Spleen (tissue), 11 donors: ENCODE measurements at regions not wholly inside any gene's neighbourhood (a gene's known extent, or its start where the extent isn't known, plus 50 kb on each side); places are given as distances from the start of the nearest gene placed in this dataset.

ENCODE experiments used
- DNase-seq: peaks from one replicate; pipeline ENCODE4 v3.0.0-alpha.2; 2020
- H3K27ac ChIP-seq, 8 donors: fragments of 200-600 bp; sonication (generic) in 7 of 8; 1 replicate in 4 of 8; 2 replicates in 4 of 8; pipeline versions ENCODE4 v1.5.0 to v1.8.0; 2016 to 2021; ENCODE audit warnings: inconsistent platforms in 4 of 8, mild to moderate bottlenecking in 4 of 8, moderate library complexity in 1 of 8
- H3K27me3 ChIP-seq, 7 donors: fragments of 200-600 bp; sonication (generic) in 6 of 7; replicated peaks in 1 of 7; 1 replicate in 4 of 7; 2 replicates in 3 of 7; pipeline versions ENCODE4 v1.5.0 to v1.8.0; 2016 to 2021; ENCODE audit warnings: inconsistent platforms in 3 of 7, mild to moderate bottlenecking in 1 of 7
- H3K36me3 ChIP-seq, 6 donors: fragments of 200-600 bp; sonication (generic) in 5 of 6; 1 replicate in 4 of 6; 2 replicates in 2 of 6; pipeline versions ENCODE4 v1.5.0 to v1.8.0; 2016 to 2021; ENCODE audit warnings: inconsistent platforms in 2 of 6
- H3K4me1 ChIP-seq, 6 donors: fragments of 200-600 bp; sonication (generic) in 5 of 6; 1 replicate in 3 of 6; 2 replicates in 3 of 6; pipeline versions ENCODE4 v1.5.0 to v1.8.0; 2016 to 2021; ENCODE audit warnings: inconsistent platforms in 3 of 6
- H3K4me3 ChIP-seq, 8 donors: fragments of 200-600 bp; sonication (generic) in 7 of 8; 1 replicate in 4 of 8; 2 replicates in 4 of 8; pipeline versions ENCODE4 v1.5.0 to v1.8.0; 2016 to 2021; ENCODE audit warnings: inconsistent platforms in 4 of 8, mild to moderate bottlenecking in 4 of 8, moderate library complexity in 2 of 8
- H3K9me3 ChIP-seq, 8 donors: fragments of 200-600 bp; sonication (generic) in 7 of 8; 1 replicate in 4 of 8; 2 replicates in 4 of 8; pipeline versions ENCODE4 v1.5.0 to v1.8.0; 2016 to 2021; ENCODE audit warnings: inconsistent platforms in 4 of 8
- CTCF ChIP-seq, 11 experiments: fragments of 200-600 bp in 7 of 11; fragments of 450-650 bp in 4 of 11; sonication (generic) in 4 of 11; IDR thresholded peaks in 8 of 11; conservative IDR thresholded peaks in 3 of 11; 1 replicate in 7 of 11; 2 replicates in 4 of 11; pipeline versions ENCODE4 v1.4.0 to v1.8.0; 2016 to 2021; ENCODE audit warnings: antibody characterized with exemption in 11 of 11, inconsistent platforms in 4 of 11, mild to moderate bottlenecking in 1 of 11
- POLR2A ChIP-seq, 3 donors: fragments of 450-650 bp; IDR thresholded peaks; one replicate each; pipeline ENCODE4 v1.5.1; 2017; ENCODE audit warnings: antibody characterized with exemption in 3 of 3, mild to moderate bottlenecking in 1 of 3
- POLR2AphosphoS5 ChIP-seq, 3 donors: sonication (generic); formaldehyde crosslinking; IDR thresholded peaks; one replicate each; pipeline ENCODE4 v1.5.1; 2017; ENCODE audit warnings: antibody characterized with exemption in 3 of 3
- WGBS, 5 donors: extraction: QIAGEN DNeasy Blood & Tissue Kit in 3 of 5; methylation state at CpG; one replicate each; pipeline versions ENCODE4 v1.1.5 to v1.1.7; 2013 to 2018; 5-methylcytosine and 5-hydroxymethylcytosine counted together
- intact Hi-C: fragments of 100-400 bp; cut with DNase I; formaldehyde crosslinking; loops from one replicate; pipeline ENCODE4 v1.15.0; 2023; ENCODE audit warnings: low total_unique reads
- donor health status: healthy with polysubstance abuse.
- donor health status: DM: no; HTN: no; CAD: no; lungs with moderate emphysema.
- donor health status: DM: no; HTN: no; CAD: no.
- donor health status: Bipolar disorder and iron deficiency.
- donor health status: healthy.
- donor health status: DM: no; HTN: no; CAD: no.
- donor health status: DM: yes; HTN: yes; CAD: no.

GRCh38 chr10:8356283-8356682, 301.8 kb downstream of the GATA3 start:
- intact Hi-C loops = no loop called here
- TF ChIP-seq POLR2AphosphoS5 (IDR thresholded peaks at IDR 0.05) = no peak
- TF ChIP-seq POLR2A (IDR thresholded peaks at IDR 0.05) = no peak
- no peak for TF ChIP-seq CTCF (IDR thresholded peaks at IDR 0.05 in 8 of 11, conservative IDR thresholded peaks at IDR 0.05 in 3 of 11)
- no peak overlapping the region for H3K27ac ChIP-seq
- DNase-seq = no peak
- no peaks in the 10 kb centered on the region for H3K4me1 ChIP-seq
- peaks cover 0 to 6% (median 0%) of the 10 kb centered on the region in 7 donors for H3K27me3 ChIP-seq
- no peaks in the 10 kb centered on the region for H3K36me3 ChIP-seq
- no peaks in the 10 kb centered on the region for H3K9me3 ChIP-seq
- H3K4me3 ChIP-seq = no peak overlapping the region
- WGBS, 5 donors = 78 to 91% (median 83%) methylated on average over 2 of the region's 2 CpGs

- 92 to 98% (median 94%) methylated on average over 5 of the region's 5 CpGs for WGBS, 5 donors
- TF ChIP-seq POLR2AphosphoS5 (IDR thresholded peaks at IDR 0.05) = no peak
- no peak for TF ChIP-seq CTCF (IDR thresholded peaks at IDR 0.05 in 8 of 11, conservative IDR thresholded peaks at IDR 0.05 in 3 of 11)
- TF ChIP-seq POLR2A (IDR thresholded peaks at IDR 0.05) = no peak
- no peaks in the 10 kb centered on the region for H3K36me3 ChIP-seq
- intact Hi-C loops = no loop called here
- DNase-seq = no peak
- no peak overlapping the region for H3K27ac ChIP-seq
- no peak overlapping the region for H3K4me3 ChIP-seq
- no peaks in the 10 kb centered on the region for H3K4me1 ChIP-seq
- no peaks in the 10 kb centered on the region for H3K9me3 ChIP-seq
- no peaks in the 10 kb centered on the region for H3K27me3 ChIP-seq
Measured at GRCh38 chr10:8359467-8359866, 305.0 kb downstream of the GATA3 start.

- H3K4me1 ChIP-seq = no peaks in the 10 kb centered on the region
- no peak for DNase-seq
- H3K27ac ChIP-seq = no peak overlapping the region
- intact Hi-C loops = no loop called here
- WGBS, 5 donors = 75 to 84% (median 82%) methylated on average over 7 of the region's 7 CpGs
- no peak overlapping the region for H3K4me3 ChIP-seq
- no peaks in the 10 kb centered on the region for H3K9me3 ChIP-seq
- H3K27me3 ChIP-seq = no peaks in the 10 kb centered on the region
- no peak for TF ChIP-seq POLR2AphosphoS5 (IDR thresholded peaks at IDR 0.05)
- TF ChIP-seq POLR2A (IDR thresholded peaks at IDR 0.05) = no peak
- TF ChIP-seq CTCF (IDR thresholded peaks at IDR 0.05 in 8 of 11, conservative IDR thresholded peaks at IDR 0.05 in 3 of 11) = no peak
- H3K36me3 ChIP-seq = no peaks in the 10 kb centered on the region
Measured at GRCh38 chr10:8360365-8360764, 305.9 kb downstream of the GATA3 start.

GRCh38 chr10:8360814-8361509, 306.5 kb downstream of the GATA3 start:
- WGBS, 5 donors = 58 to 86% (median 66%) methylated on average over 2 of the region's 2 CpGs
- DNase-seq = no peak
- Histone ChIP-seq H3K9me3 (no peaks in the 10 kb centered on the region), H3K4me3 (no peak overlapping the region), H3K27me3 (no peaks in the 10 kb centered on the region), H3K36me3 (no peaks in the 10 kb centered on the region), H3K27ac (no peak overlapping the region), H3K4me1 (no peaks in the 10 kb centered on the region)
- TF ChIP-seq POLR2AphosphoS5 (IDR thresholded peaks at IDR 0.05) = no peak
- no peak for TF ChIP-seq CTCF (IDR thresholded peaks at IDR 0.05 in 8 of 11, conservative IDR thresholded peaks at IDR 0.05 in 3 of 11)
- no peak for TF ChIP-seq POLR2A (IDR thresholded peaks at IDR 0.05)
- intact Hi-C loops = no loop called here
